GM12873 (cell line): ENCODE measurements at regions not wholly inside any gene's neighbourhood (a gene's known extent, or its start where the extent isn't known, plus 50 kb on each side); places are given as distances from the start of the nearest gene placed in this dataset.

Experiments
- TF ChIP-seq, protein P1 (sequence below): IDR thresholded peaks from 2 replicates; pipeline ENCODE4 v1.5.1; 2012; ENCODE audit warnings: low read depth, mild to moderate bottlenecking, moderate library complexity, low read length, control low read depth; ENCODE audit not compliant: insufficient read depth; ENCODE audit errors: missing control alignments

GRCh38 chr11:70524096-70524922 is 126.0 kb downstream of the CTTN start:
- TF ChIP-seq, protein P1, sequence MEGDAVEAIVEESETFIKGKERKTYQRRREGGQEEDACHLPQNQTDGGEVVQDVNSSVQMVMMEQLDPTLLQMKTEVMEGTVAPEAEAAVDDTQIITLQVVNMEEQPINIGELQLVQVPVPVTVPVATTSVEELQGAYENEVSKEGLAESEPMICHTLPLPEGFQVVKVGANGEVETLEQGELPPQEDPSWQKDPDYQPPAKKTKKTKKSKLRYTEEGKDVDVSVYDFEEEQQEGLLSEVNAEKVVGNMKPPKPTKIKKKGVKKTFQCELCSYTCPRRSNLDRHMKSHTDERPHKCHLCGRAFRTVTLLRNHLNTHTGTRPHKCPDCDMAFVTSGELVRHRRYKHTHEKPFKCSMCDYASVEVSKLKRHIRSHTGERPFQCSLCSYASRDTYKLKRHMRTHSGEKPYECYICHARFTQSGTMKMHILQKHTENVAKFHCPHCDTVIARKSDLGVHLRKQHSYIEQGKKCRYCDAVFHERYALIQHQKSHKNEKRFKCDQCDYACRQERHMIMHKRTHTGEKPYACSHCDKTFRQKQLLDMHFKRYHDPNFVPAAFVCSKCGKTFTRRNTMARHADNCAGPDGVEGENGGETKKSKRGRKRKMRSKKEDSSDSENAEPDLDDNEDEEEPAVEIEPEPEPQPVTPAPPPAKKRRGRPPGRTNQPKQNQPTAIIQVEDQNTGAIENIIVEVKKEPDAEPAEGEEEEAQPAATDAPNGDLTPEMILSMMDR = no peak

DNA sequence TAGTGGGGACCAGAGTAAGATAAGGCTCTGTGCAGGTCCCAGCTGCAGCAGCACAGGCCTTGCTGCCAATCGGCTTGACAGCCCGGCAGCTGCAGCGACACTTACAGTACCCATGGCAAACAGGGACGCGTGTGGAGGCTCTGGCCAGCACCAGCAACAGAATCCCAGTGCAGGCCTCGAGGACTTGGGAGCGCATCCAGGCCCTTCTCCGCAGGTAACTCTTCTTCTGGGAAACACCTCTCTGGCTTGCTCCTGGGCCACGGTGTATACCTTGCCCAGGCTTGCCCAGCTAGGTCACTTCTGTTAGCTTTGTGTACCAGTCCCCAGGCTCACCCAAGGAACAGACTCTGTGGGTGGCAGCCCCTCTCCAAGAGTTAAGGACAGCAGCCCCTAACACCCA is 126.7 kb downstream of the CTTN start:
- TF ChIP-seq, protein P1 = no peak

DNA sequence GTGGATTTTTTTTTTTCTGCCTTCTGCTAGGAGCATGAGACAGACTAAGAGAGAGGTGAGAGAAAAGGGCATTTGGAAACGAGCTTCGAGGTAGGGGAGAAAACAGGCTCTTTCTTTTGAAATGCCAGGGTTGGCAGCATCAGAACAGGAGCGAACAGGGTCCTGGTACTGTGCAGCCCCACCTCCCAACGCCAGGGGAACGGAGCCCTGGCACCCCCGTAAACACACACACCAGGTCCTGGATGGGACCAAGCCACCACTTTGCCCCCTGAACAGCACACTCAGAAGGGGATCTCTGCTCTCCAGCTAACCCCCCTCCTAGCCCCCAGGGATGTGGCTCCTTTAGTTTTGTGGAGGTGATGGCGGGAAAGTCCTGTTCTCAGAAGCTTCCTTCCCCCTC is 127.1 kb downstream of the CTTN start:
- TF ChIP-seq, protein P1 = no peak

DNA sequence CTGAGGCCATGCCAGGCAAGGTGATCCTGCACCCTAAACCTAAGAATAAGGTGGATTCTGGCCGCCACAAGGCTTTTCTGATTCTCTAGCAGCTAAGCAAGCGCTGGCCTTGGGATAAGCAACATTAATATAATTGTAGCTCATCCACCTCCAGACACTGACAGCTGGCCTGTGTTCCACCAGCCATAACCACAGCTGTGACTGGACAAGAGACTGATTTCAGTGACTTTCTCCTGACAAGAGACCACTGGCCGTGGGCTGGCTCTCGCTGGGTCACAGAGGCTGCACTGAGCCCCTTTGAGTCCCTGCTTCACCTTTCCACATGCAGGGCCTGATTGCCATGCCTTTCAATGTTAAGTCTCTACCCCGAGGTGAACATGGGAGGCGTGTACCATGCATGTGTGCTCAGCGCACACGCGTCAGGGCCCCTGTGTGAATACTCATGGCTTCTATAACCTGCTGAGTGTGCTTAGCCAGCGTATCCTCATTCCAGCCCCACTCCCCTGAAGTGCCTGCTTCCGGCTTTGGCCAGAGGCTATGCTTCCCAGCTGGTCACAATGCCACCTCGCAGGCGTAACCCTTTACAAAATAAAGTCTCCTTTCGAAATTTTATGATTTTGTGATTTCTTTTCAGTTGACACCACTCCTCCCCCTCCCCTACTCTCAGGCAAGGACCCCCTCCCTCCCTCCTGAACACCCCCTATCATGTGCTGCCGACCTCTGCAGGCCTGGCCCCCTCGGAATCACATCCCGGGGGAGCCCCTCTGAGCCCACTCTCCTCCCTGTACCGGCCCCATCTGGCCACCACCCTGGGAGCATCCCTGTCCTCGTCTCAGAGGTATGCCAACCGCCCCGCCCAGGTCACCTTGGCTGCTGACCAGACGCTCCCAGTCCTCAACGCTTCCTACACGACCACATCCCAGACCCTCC is 128.1 kb downstream of the CTTN start:
- TF ChIP-seq, protein P1 = no peak

DNA sequence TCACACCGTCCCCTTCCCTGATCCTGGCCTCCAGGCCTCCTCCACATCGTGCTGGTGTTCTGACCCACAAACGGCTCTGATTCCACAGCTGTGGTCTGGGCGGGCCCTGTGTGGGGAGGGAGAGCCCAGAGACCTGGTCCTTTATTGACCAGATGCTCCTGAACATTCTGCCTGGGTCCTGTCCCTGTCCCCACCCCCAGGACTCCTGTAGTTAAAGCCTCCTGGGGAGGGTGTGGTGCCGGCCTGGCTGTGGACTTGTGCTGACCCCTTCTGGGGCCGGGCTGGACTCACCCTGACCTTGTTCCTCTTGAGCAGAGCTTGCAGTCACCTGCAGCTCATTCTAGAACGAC is 128.7 kb downstream of the CTTN start:
- TF ChIP-seq, protein P1 = no peak

DNA sequence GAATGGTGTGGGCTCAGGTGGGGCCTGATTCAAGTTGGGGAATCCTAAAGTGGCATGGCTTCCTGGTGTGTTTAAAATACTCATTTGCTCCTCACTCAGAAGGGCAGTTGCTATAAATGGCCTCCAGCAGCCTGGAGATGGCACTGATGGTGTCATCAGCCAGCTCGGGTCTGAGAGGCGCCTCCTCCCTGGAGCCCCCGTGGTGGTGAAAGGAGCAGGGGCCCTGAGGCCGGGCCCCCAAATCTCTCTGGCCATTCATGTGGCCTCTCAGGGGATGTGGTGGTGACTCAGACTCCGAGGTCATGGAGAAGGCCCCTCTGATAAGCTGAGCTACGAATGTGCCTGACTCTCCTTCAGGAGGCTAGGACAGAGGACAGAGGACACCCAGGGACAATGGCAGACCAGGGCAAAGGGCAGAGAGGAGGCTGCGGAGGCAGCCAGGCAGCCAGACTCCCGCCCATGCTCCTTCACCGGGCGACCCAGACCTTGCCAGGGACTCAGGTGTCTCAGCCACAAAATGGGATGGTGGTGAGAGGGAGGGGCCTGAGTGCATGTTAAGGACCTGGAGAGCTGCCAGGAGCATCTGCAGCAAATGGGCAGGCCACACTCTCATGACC is 129.2 kb downstream of the CTTN start:
- TF ChIP-seq, protein P1 = no peak
